Stimulated activated CD4-positive, alpha-beta T cell treated with anti-CD3 and anti-CD28 coated beads, Interleukin-12 subunit alpha, Interleukin-12 subunit beta, amount 100 ng/mL, for 48 hours (primary cell): ENCODE measurements at regions not wholly inside any gene's neighbourhood (a gene's known extent, or its start where the extent isn't known, plus 50 kb on each side); places are given as distances from the start of the nearest gene placed in this dataset.

Source experiments
- DNase-seq, 3 donors: peaks; one replicate each; pipeline ENCODE4 v3.0.0-alpha.2; 2020; ENCODE audit warnings: low read depth in 2 of 3, low spot score in 1 of 3

DNA sequence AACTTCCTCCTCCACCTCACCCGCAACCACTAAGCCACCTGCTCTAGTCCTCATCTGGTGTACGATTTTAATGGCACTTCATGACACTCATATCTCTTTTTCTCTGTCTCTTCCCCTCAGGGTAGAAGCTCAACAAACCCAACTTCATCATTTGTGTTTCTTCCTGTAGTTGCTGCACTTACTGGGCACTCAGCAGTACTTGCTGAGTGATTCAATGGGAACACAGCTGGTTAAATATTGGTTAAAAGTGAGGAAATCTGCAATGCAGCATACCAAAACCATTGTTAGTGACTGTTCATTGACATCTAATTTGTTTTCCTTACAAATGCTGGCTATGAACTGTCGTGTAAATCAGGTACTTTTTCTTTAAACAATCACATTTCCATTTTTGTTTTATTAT, 541.1 kb upstream of the PRMT6 start:
- no peak for DNase-seq

DNA sequence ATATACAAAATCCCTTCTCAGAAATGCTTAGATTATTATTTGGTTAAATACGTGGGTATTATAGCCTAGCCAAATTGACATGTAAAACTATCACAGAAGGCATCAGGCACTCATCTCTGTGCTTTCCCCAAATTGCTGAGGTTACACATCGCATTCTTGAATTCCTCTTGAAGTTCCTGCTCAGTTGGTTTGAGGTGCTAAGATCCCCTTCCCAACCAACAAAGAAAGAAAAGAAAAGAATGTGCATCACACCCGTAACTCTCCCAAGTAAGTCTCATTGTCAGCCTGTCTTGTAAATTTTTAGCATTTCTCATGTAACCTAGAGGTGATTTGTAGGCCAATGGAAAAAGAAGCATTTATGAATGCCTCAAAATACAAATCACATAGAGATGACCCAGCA, 539.2 kb upstream of the PRMT6 start:
- DNase-seq: no peak

DNA sequence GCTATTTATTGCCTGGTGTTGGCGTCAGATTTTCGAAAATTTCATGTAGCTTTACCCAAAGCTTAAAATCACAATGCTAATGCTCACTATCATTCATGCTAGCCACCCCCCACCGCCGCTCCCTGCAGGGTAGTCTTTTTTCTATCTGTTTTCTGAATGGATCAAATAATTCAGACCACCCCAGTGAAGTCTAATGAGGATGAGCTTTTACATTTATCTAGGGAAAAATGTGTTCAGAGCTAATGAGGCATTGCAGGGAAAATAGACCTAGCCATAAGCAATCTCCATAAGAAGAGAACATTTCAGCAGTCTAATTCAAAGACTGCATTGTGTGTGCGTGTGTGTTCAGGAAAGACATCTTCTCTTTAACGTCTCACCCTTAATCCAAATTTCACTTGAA, 533.0 kb upstream of the PRMT6 start:
- DNase-seq: no peak

DNA sequence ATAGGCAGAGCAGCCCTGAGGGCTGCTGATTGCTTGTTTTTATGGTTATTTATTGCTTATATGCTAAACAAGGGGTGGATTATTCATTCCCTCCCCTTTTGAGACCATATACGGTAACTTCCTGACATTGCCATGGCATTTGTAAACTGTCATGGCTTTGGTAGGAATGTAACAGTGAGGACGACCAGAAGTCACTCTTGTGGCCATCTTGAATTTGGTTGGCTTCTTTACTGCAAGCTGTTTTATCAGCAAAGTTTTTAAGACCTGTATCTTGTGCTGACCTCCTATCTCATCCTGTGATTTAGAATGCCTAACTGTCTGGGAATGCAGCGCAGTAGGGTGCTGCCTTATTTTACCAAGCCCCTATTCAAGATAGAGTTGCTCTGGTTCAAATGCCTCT, 531.8 kb upstream of the PRMT6 start:
- no peak for DNase-seq

DNA sequence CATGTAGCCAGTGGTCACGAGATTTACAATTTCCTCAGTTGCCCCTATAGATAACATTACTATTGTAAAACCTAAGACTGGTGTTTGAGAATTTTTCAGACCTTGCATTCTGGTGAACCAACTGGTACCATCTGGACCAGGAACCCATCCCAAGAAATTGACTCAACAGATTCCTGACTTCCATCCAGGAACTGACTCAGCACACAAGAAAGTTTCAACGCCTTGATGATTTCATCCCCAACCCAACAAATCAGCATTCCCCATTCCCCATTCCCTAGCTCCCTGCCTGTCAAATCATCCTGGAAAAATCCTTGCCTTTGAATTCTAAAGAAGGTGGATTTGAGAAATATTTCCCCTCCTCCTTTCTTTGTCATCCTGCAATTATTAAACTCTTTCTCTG, 529.8 kb upstream of the PRMT6 start:
- DNase-seq: no peak

DNA sequence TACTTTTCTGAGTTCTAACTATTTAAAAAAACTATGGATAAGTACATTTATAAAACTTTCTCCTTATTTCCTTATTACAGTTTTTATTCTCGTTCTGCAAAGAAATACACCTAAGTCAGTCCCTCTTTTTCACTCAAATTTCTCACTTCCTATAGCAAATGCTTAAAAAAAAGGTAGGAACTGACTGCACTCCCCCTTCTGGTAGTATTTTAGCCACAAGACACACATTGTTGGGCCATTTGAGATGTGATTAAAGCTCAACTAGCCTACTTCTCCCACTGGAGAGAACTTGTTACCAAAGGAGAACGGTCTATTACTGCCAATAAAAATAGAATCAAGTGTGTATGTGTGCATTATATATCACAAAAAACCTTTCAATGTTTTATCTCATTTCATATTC, 521.9 kb upstream of the PRMT6 start:
- no peak for DNase-seq

DNA sequence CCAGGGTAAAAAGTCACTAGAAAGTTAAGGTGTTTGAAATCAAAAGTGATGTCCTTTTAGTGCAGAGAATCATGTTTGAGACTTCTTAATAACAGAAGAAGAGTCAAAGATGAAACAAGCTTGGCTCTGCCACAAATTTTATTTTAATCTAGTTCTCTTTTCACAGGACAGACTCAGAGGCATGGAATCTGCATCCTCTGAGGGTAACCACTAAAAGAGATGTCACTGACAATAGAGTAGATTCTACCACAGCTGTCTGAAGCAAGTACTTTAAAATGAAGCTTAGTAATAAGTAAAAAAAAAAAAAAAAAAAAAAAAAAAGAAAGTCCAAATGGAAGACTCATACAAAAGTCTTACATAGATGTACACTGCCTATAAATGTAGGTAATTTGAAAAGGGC, 519.7 kb upstream of the PRMT6 start:
- no peak for DNase-seq

DNA sequence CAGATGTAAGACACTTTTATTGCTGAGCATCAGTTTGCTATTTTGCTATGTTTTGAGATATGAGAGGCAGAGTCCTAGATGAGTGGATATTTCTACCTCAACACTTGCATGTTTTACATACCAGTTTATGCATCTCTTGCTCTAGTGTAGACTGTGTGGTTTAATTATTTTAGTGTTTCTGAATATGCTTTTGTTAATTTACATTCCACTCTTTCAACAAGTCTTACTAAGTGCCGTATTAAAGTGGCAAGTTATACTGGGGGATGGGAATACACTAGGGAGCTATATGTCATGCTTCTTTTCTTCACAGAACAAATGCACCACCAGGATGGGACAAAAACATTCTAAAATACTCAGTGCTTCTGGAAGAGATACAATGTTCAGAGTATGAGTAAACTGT, 507.7 kb upstream of the PRMT6 start:
- no peak for DNase-seq

DNA sequence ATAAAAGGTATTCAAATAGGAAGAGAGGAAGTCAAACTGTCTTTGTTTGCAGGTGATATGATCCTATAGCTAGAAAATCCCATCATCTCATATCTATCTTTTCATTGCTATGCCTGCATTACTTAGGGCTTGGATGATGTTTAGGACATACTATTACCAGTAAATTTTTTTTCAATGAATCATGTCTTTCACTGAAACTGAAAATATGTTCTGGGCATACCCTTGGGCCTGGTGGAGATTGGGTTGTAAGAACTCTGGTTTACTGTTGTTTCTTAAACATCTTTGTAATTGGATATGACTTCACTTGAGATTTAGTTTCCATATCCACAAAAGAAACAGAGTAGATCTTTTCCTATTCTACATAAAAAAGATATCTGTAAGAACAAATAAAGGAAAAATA, 502.2 kb upstream of the PRMT6 start:
- no peak for DNase-seq

DNA sequence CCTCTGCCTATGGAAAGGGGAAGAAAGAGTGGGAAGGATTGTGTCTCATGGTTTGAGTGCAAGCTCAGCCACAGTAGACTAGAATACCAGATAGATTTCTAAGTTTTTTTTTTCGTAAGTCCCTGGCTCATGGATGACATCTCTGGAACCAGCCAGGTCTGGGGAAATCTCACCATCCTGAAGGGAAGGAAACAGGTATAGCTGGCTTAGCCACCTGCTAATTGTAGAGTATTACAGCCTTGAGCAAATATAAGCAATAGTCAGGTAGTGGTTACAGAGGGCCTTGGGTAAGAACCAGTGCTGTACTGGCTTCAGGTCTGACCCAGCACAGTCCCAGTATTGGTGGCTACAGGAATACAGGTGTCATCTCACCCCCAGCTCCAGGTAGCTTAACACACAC, 500.9 kb upstream of the PRMT6 start:
- DNase-seq: no peak

DNA sequence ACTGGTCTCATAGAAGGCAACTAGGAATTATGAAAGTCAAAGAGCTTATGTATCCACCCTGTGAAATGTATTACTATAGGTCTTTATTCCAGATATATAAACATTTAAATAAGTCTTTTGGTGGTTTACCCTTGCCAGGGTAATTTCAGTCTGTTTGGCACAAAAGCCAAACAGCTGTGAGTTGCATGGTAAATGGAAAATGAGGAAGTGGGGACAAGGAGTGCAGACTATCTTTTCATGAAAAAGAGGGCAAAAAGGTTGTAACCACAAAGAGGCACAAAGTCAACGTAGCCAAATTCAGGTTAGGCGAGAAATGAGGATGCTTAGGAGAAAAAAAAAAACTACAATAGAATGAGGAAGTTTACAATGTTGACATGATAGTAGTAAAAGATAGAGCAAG, 492.3 kb upstream of the PRMT6 start:
- no peak for DNase-seq

DNA sequence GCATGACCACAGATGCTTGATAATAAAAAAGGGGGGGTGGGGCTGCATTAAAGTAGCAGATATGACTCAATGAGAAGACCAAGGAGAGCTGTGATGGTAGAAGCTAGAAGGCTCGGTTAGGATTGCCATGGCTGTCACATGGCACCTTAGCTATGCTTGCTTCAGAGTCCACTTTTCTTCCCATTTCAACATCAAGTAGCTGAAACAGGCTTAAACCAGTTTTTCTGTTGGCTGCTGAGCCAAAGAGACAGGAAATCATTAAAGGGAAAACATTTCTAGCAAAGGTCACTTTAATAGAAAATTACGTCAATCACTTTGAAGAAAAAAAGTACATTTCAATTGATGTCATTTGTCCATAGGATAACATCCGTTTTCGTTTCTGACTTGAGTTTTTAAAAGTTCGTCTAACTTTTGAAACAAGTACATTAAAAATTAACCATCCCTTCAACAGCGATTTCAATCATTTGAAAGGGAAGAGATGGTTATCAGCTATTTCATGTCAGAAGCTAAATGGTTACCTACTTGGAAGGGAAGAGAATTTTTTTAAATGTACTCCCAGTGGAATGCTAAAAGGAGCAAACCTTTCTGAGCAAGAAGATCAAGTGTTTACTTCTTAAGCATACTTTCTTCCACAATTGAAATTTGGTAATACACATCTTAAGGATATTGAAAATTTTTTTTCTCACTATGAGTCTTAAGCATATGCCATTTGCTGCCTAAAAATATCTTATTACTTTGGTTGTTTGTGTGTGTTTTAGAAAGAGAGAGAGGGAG, 488.1 kb upstream of the PRMT6 start:
- DNase-seq: no peak

DNA sequence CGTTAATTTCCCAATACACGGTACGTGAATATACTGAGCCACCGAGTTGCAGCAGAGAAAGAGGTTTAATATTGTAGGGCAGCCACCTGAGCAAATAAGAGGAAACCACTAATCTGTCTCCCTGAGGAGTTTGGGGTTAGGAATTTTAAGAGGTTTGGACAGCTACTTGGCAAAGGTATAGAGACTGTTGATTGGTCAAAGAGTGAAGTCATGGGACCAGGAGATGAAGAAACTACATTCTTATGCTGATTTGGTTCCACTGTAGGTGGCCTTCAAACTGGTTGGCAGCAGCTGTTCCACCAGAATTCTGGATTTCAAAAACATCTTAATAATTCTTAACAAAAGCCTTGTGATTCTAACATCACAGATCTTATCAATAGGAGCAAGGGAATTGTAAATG, 485.4 kb upstream of the PRMT6 start:
- DNase-seq: no peak

DNA sequence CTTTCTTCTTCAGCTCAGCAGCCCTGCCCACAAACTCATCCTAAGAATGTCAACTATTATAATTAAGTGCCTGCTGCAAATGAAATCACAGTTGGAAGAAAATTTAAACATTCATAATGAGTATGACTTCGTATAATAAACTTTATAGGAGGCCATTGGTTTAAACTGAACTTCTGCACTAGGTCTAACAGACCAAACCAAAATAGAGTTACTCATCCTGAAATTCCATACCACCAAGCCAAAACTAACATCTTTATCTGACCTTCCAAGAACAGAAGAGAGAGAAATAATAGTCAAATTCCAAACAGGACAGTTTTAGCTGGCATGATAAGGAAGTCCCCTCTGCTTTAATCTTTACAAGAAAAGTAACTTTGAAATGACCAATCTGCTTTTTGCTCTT, 472.4 kb upstream of the PRMT6 start:
- DNase-seq: no peak

DNA sequence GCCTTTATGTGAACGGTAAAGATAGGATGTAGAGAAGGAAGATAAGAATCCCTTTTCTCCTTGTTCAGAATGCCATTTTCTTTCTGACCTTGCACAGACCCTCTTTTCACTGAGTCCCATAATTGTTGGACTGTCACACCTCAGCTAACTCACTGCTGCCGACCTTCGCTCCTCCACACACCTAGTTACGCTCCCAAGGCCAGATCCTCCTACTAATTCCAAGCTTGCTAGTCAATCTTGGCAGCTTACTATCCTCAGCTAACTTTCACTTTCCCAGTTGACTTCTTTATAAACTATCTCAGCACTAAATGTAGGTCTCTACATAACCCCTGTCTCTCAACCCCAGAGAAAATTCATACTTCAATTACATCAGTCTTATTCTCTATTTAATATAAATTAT, 471.8 kb upstream of the PRMT6 start:
- no peak for DNase-seq

DNA sequence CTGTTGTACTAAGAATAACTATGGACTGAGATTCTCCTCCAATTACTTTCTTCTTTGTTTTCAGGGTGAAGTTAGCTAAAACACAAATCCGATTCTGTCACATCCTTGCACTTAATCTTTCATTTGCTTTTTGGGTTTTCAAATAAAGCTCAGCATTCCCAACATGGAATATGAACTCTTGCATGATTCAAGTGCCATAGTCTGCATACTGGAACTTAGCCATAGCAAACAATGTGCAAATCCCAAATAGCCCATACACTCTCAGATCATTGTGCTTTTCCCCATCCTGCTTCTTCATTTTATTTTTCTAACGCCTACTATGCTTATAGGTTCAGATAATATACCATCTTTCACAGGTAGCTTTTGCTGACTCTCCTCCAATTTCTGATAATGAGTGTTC, 455.8 kb upstream of the PRMT6 start:
- no peak for DNase-seq

DNA sequence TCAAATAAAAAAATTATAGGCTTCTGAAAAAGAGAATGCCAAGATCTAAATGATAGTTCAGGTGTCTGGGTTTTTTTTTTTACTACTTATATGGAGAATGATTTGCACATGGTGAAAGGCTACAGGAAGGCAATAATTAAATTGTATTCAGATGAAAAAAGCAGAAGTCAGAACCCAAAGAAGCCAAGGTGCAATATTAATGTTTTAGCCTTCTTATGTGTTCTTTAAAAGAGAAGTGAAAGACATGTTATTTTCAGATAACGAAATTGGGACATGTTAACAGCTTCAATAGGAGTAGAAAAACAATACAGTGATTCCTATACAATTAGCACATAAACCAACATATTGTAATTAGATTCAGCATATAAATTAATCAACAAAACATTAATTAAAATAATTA, 452.9 kb upstream of the PRMT6 start:
- DNase-seq: no peak

DNA sequence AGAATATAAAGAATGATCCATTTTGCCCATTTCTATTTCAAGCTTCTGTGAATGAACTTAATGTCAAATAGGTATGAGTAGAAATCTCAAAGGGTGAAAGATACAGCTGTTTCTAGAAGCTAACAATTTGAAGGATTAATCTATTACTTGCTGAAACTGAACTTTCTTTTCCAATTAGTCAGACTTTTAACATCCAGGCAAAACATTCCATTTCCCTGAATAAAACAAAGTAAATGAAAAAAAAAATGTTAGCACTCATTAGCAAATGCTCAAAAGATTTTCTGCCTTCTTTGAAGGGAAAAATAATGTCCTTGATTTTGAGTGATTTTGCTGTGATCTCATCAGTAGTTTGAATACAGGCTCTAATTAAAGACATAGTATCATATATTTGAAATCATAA, 447.6 kb upstream of the PRMT6 start:
- DNase-seq: no peak

DNA sequence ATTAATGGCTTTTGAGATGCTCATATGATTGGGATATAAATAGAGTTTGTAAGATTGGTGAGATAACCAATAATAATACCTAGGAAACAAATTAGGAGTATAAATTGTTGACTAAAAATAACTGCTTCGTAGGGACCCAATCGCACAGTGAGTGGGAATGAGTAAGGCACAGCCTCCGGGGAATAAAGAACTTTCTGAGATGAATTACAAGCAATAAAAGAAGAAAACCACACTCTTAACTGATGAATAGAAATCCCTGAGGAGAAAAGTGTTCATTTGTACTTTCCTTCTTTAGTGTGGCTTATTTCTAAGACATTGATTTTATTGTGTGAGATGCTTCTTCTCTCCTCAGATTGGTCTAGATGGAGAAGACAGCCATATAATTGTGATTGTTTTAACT, 443.4 kb upstream of the PRMT6 start:
- DNase-seq: no peak

DNA sequence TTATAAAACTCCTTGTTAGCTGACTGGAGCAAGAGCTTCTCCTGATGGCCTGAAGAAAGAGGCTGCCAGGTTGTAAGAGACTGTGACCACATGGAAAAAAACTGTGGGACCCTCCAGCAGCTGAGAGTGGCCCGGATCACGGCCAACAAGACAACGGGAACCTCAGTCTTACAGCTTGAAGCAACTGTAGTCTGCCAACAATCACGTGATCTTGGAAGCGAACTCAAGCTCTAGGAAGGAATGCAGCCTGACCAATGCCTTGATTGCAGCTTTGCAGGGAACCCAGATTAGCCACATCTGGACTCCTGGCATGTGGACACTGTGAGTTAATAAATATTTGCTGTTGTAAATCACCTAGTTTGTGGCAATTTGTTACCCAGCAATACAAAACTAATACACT, 442.6 kb upstream of the PRMT6 start:
- no peak for DNase-seq

DNA sequence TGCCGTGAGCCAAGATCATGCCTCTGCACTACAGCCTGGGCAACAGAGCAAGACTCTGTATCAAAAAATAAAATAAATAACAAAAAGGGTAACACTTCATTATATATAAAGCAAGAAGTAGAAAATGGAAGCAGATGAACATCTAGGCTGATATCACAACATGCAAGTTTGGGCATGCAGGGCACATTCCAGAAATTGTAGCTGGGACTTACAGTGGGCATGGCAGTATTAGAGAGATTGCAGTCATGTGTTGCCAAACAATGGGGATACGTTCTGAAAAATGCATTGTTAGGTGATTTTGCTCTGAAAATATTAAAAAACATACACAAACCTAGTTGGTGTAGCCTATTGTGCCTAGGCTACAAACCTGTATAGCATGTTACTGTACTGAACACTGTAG, 441.0 kb upstream of the PRMT6 start:
- no peak for DNase-seq

DNA sequence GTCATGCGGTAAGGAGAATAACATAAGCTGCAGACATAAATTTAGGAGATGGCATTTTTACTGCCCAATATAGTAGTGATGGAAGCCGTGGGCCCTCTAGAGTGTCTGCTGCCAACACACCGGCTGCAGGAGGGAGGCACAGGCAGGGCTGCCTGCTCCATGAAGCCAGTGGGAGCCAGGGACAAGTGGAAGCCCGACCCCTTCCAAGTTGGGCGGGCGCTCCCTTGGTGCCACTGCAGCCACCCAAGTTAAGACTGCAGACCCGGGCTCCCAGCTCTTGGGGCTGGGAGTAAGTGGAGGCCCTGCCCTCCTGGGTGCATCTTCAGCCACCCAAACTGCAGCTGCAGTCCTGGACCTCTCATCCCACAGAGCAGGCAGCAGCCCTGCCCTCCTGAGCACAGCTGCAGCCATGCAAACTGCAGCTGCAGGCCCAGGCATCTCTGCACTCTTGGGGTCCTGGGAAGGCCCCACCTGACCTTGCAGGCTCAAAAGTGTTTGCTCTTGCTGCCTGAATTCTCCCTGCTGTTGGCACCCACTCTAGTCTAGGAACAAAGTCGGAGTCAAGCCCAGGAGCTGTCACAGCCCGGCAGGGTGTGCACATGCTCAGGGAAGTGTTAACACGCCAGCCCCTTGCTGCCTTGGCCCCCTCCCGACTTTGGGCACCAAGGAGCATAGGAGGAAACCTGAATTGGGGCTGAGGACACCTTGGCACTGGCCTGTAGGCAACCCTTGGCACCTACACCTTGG, 437.2 kb upstream of the PRMT6 start:
- no peak for DNase-seq

DNA sequence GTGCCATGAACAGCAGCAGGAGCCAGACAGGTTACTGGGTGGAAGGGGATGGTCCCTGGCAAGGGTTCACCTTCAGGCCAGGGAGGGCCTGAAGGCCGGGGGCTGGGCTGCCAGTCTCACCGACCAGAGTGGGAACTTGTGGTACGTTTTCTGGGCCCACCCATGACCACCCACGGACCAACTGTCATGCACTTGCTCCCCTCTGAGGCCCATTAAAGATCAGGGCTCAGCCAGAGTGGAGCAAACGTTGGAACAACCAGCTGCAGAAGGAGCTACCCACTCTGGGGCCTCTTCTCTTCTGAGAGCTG, 436.7 kb upstream of the PRMT6 start:
- DNase-seq: no peak
